Ovary (tissue), 3 donors: ENCODE measurements at regions not wholly inside any gene's neighbourhood (a gene's known extent, or its start where the extent isn't known, plus 50 kb on each side); places are given as distances from the start of the nearest gene placed in this dataset.

ENCODE experiments used
- CTCF ChIP-seq, 3 donors: fragments of 450-650 bp in 2 of 3; fragments of 200-600 bp in 1 of 3; IDR thresholded peaks; one replicate each; pipeline versions ENCODE4 v1.5.1 to v1.8.0; 2016 to 2022; ENCODE audit warnings: antibody characterized with exemption in 3 of 3, mild to moderate bottlenecking in 1 of 3
- POLR2A ChIP-seq: fragments of 450-650 bp; IDR thresholded peaks from one replicate; pipeline ENCODE4 v1.6.1; 2017; ENCODE audit warnings: antibody characterized with exemption, mild to moderate bottlenecking, moderate library complexity
- donor health status: DM: no; HTN: no; CAD: no.

- TF ChIP-seq POLR2A (no peak), CTCF (IDR thresholded peaks at IDR 0.05) (no peak)
These were observed 909.7 kb downstream of the DNAJB9 start for GRCh38 chr7:109479388-109479787.
